GM21825 (cell line): ENCODE measurements at regions not wholly inside any gene's neighbourhood (a gene's known extent, or its start where the extent isn't known, plus 50 kb on each side); places are given as distances from the start of the nearest gene placed in this dataset.
"Not testable (repeated sequence)": the region's sequence is repeated elsewhere in the genome, so short reads cannot be mapped to it uniquely, and the experiment has no call there.

Source experiments
- ATAC-seq: cut with Tn5 transposase; IDR thresholded peaks from one replicate; pipeline ENCODE4 v1.9.1; 2021; ENCODE audit warnings: mild to moderate bottlenecking, moderate library complexity; ENCODE audit not compliant: unreplicated experiment

DNA sequence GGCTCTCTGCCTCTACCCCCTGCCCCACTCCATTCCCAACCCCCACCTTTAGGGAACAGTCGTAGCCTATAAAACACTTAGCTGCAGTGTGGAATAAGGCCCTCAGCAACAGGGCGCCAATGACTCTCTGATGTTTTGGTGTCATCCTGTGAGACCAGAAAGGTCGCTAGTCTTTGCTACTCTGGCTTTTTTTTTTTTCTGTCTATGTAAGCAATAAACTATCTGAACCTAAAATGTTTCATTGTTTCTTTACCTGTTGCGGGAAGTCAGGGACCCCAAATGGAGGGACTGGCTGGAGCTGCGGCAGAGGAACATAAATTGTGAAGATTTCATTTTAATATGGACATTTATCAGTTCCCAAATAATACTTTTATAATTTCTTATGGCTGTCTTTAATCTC, 154.6 kb downstream of the COPS8 start:
- no peak for ATAC-seq

- not testable (repeated sequence) for ATAC-seq
Measured at GRCh38 chr2:237240868-237241267, 155.2 kb downstream of the COPS8 start.

- no peak for ATAC-seq
Measured at GRCh38 chr2:237242091-237242536, 156.4 kb downstream of the COPS8 start.

GRCh38 chr2:237243487-237243886, 157.8 kb downstream of the COPS8 start:
- no peak for ATAC-seq

GRCh38 chr2:237244178-237244577, 158.5 kb downstream of the COPS8 start:
- ATAC-seq = no peak

GRCh38 chr2:237244976-237245646, 159.4 kb downstream of the COPS8 start:
- no peak for ATAC-seq

- ATAC-seq = no peak
Measured at GRCh38 chr2:237250599-237250998, 163.4 kb downstream of the COL6A3 start.

- no peak for ATAC-seq
Measured at GRCh38 chr2:237251986-237252385, 162.0 kb downstream of the COL6A3 start.

DNA sequence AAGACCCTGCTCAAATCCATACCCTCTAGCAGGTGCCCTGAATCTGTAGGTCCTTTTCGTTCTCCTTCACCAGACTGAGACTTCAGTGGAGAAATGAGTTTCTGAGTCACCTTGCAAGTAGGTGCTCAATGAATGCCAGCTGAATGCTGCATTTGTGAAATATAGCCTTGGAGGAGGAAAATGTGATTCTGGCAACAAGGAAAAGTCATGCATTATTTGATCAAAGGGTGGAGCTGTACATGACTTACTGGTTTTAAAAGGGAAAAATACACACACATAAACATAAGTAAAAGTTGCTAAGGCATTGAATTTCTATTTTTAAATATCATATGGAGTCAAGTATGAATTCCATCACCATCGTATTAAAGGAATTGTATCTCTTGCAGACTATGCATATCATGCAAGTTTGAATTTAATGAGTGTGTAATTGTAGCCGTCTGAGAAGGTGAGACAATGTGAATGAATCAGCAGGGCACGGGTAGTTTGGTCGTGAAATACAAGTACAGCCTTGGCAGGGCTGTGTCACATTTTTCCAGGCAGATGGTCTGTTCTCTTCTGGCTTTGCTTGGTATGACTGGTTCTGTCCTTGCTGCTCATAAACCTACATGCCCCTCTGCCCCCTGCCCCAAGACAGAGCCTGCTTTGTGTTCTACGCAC, 160.8 kb downstream of the COL6A3 start:
- ATAC-seq = no peak

GRCh38 chr2:237254369-237254861, 159.5 kb downstream of the COL6A3 start:
- no peak for ATAC-seq

DNA sequence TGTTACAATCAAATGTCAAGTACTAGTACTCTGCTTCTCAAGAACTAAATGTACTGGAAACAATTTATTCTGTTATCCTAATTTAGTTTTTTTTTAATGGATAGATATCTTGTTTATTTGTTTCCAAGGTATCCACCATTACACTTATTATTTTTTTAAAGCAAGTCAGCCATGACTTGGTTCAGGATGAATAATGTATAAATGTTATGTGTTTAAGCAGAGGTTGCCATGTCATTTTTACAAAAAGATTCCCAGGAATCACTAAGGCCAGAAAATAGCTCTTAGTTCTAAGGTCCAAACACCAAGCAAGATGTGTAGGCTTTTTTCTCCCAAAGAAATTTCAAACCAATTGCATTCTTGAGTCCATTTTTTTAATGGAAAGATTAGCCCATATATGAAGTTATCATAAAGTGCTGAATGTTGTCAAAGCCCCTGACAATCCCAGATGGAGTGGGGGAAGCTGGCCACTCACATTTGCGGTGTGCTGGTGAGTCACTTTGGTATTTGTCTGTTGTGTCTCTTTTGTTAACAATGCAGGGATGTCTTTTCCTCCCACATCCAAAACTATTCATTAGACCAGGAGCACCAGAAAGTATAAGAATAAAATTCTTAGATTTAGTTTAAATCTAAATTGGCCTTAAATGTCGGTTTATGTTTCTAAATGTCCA, 158.9 kb downstream of the COL6A3 start:
- ATAC-seq = no peak

DNA sequence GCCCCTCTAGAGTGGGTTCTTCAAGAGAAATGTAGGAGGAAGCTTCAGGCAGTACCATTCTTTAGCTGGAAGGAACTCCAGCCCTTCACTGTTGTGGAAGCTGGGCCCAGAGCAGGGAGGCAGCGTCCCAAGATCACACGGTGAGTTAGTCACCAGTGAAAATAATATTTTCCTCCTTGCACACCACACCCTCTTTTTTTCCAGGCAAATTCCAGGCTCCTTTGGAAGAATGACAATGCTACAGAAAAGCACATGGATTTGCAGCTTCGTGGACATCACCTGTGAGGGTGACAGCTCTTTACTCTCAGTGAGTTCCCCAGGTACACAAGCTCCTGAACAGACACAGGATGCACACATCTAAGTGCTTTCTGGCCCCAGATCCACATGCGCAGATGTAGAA, 157.1 kb downstream of the COL6A3 start:
- no peak for ATAC-seq

GRCh38 chr2:237257471-237257951, 156.5 kb downstream of the COL6A3 start:
- ATAC-seq = no peak

DNA sequence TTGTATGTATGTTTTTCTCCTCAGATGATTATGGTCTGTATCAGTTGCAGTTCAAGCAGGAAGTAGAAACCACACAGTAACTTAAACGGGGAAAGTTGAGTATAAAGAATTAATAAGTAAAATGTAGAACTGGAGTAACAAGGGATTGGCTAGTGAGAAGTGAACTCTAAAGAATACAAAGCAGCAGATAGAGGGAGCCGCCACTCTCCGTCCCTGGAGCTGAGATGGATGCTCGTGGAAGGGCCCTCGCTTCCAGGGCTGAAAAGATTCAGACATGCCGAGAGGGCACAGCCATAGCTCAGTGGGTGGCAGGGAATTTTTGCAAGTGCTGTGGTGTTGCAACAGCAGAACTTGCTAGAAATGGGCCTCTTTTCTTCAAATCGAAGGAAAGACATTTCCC, 155.8 kb downstream of the COL6A3 start:
- no peak for ATAC-seq

GRCh38 chr2:237258615-237259014, 155.3 kb downstream of the COL6A3 start:
- no peak for ATAC-seq

DNA sequence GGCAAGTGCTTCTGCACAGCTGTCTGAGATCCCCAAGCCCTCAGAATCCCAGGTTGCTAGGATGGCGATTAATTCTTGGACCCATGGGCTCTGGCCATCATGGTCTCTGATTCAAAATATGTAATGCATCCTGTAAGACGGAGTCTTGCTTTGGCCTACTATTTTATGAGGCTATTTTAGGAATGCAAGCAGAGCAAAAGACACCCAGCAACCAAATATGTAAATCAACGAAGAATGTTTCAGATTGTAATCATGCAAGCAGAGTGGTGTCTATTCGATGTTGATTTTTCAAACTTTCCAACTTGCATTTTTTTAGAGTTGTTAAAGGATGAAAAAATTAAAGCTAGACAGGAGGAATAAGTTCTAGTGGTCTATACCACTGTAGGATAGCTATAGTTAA, 154.8 kb downstream of the COL6A3 start:
- ATAC-seq = no peak

DNA sequence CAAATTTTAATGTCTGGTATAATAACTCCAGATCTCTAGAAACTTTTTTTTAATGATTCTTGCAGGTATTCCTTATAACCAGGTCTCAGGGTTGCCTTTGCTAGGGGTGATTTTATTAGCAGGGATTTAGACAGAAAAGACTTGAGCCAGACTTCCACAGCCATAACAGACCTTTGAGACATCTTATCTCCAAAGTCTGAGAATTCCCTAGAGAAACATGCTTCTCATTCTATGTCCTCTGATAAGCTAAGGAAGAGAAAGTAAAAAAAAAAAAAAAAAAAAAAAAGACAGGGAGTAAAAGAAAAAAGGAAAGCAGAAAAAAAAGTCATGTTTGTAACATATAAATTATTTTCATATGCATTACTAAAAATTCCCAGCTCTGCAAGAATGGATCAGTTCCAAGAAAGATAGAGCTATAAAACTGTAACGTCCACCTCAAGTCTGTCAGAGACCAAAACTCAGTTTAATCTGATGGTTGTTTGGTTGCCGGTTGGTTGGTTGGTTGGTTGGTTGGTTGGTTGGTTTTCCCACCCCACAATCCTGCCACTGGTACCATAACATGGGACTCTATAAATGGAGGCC, 153.8 kb downstream of the COL6A3 start:
- no peak for ATAC-seq

- ATAC-seq = no peak
Measured at GRCh38 chr2:237260686-237261085, 153.3 kb downstream of the COL6A3 start.

DNA sequence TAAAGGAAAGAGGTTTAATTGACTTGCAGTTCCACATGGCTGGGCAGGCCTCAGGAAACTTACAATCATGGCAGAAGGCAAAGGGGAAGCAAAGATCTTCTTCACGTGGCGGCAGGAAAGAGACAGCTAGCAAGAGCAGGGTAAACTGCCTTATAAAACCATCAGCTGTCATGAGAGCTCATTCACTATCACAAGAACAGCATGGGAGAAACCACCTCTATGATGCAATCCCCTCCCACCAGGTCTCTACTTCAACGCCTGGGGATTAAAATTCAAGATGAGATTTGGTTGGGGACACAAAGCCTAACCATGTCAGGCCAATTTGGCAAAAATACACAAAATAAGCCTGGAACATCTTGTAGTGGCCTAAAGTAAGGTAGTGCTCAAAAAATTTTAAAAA, 152.6 kb downstream of the COL6A3 start:
- ATAC-seq = no peak

DNA sequence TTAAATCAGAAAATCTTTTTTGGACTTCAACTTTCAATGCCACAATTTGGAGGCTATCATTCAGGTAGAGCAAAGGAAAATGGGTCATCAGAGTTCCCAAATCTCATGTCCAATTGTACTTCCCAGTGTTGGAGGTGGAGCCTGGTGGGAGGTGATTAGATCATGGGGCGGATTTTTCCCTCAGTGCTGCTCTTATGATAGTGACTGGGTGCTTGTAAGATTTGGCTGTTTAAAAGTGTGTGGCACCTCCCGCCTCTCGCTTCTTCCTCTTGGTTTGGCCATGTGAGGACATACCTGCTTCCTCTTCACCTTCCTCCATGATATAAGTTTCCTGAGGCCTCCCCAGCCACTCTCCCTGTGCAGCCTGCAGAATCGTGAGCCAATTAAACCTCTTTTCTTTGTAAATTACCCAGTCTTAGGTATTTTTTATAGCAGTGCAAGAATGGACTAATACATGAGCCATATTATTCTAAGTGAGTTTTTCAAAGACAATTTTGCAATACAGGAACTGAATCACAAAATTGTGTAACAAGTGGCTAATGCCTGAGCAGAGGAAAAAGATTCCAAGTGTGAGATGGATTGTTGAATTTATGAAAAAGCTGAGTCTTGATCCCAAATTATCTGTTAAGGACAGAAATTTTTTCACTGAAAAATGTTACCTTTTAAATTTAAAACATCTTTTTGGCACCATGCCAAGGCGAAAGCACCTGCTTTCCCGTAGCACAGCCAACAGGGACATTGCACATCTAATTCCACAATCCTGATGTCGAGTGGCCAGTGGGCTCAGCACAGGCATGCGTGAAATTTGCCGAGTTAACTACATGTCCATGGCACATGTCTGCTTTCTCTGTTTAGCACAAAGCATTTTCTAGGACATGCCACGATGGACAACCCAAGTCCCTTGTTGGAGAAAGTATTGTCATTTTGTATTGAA, 150.9 kb downstream of the COL6A3 start:
- no peak for ATAC-seq
